ENCODE measurements at regions not wholly inside any gene's neighbourhood (a gene's known extent, or its start where the extent isn't known, plus 50 kb on each side); places are given as distances from the start of the nearest gene placed in this dataset.

DNA sequence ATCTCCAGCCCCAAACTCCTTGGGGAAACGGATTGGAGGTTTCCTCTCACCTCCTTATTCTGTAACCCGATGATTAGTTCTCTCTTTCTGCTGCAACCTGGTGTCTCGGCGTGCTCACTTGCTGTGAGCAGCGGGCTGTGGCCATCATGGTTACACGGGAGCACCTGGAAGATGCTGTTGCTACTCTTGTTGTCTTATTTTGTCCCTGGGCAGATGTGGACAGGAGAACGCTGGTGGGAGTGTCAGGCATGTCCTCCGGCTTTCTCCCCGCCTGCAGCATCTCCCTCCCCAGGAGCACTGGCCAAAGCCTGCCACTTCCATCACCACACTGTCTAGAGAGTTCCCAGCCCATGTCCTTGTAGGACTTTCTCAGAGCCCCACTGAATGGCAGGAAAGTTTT lies 211.8 kb upstream of the ZNF536 start:
- H3K27me3 Mint-ChIP-seq: peaks cover 3% of the 10 kb centered on the region
- H3K36me3 Mint-ChIP-seq (ENCODE audit: low read depth): no peaks in the 10 kb centered on the region
- ChIA-PET POLR2A (no interaction called here), CTCF (no interaction called here)
- intact Hi-C loops (cut with micrococcal nuclease): no loop called here
- TF ChIP-seq CTCF (IDR thresholded peaks at IDR 0.05): no peak
- no peaks in the 10 kb centered on the region for H3K9me3 Mint-ChIP-seq
- no peaks in the 10 kb centered on the region for H3K4me1 Mint-ChIP-seq (ENCODE audit: low read depth)
- no peak overlapping the region for H3K4me3 Mint-ChIP-seq
- no peak overlapping the region for H3K27ac Mint-ChIP-seq
- ATAC-seq: no peak
- no peak for DNase-seq

DNA sequence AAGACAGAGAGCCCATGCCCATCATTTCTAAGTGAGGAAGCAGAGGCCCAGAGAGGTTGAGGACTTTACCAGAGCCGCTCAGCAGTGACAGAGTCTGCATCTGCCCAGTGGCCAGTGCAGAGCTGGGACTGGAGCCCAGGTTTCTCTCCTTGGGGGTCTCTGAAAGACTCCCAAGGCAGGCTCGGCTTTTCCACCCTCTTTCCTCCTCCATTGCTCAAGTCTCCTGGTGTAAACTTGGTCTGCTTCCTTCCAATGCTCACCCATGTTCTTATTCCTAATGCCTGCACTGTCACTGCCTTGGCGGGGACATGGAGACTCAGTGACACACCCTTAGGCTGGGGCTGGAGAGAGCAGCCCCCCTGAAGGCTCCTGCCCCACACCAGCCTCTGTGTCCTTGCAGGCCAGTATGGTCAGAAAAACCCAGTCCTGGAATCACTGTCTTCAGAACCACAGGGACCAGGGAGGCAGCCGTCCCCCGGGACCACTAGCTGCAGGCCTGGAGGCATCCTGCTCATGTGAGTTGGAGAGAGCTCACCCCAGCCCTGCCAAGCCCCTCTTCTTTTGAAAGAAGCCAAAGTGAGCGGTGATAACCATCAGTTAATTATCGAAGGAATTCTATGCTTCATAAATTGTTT lies 211.0 kb upstream of the ZNF536 start:
- ChIA-PET POLR2A (no interaction called here), CTCF (no interaction called here)
- no peaks in the 10 kb centered on the region for H3K4me1 Mint-ChIP-seq (ENCODE audit: low read depth)
- H3K4me3 Mint-ChIP-seq: no peak overlapping the region
- H3K27me3 Mint-ChIP-seq: peaks cover 2% of the 10 kb centered on the region
- H3K36me3 Mint-ChIP-seq (ENCODE audit: low read depth): no peaks in the 10 kb centered on the region
- no peak for DNase-seq
- H3K27ac Mint-ChIP-seq: no peak overlapping the region
- H3K9me3 Mint-ChIP-seq: no peaks in the 10 kb centered on the region
- ATAC-seq: no peak
- no peak for TF ChIP-seq CTCF (IDR thresholded peaks at IDR 0.05)
- intact Hi-C loops (cut with micrococcal nuclease): no loop called here

DNA sequence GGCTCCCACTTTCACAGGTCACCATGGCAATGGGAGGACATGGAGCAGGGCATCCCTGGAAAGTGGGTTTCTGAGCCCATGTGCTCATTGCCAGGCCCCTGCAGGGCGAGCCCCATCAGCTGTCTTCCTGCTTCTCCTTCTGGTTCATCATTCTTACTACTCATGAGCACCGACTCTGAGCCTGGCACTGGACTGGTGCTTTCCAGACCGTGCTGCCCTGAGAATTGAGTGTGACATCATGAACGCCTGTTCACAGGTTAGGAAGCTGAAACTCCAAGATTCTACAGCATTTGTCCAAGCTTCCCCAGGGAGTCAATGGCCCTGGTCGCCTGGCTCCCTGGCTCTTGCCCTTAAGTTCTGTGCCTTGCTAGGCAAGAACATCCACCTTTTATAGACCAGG lies 210.4 kb upstream of the ZNF536 start:
- no peaks in the 10 kb centered on the region for H3K9me3 Mint-ChIP-seq
- CTCF ChIA-PET: no interaction called here
- intact Hi-C loops (cut with micrococcal nuclease): no loop called here

GRCh38 chr19:30162718-30163117 lies 209.5 kb upstream of the ZNF536 start:
- H3K36me3 Mint-ChIP-seq (ENCODE audit: low read depth): no peaks in the 10 kb centered on the region
- no peak for TF ChIP-seq CTCF (IDR thresholded peaks at IDR 0.05)

More for the DNA sequence above, 210.4 kb upstream of the ZNF536 start:
- Mint-ChIP-seq H3K27ac (no peak overlapping the region), H3K4me3 (no peak overlapping the region), H3K27me3 (no peaks in the 10 kb centered on the region), H3K36me3 (ENCODE audit: low read depth) (no peaks in the 10 kb centered on the region), H3K4me1 (ENCODE audit: low read depth) (no peaks in the 10 kb centered on the region)
- ATAC-seq (no peak), DNase-seq (no peak)
- no peak for TF ChIP-seq CTCF (IDR thresholded peaks at IDR 0.05)
- POLR2A ChIA-PET: no interaction called here

DNA sequence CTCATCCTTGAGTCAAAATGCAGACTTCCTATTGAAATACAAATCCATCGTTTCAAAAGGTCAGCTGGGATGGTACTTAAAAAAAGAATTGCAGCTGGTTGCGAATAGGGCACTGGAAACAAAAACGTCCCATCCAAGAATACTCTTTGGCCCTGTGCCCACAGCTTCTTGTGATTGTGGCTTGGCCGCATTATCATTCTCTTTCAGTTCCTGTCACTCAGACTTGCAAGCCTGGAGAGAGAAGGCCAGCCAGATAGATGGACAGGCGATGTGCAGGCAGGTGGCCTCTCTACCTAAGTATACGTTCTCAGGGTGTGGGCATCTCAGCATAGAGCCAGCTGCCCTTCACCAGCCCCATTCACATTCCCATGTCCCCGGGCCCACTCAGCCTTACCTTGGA lies 208.5 kb upstream of the ZNF536 start:
- intact Hi-C loops (cut with micrococcal nuclease): no loop called here
- ChIA-PET POLR2A (no interaction called here), CTCF (no interaction called here)
- no peak overlapping the region for H3K27ac Mint-ChIP-seq
- no peak for ATAC-seq
- no peak overlapping the region for H3K4me3 Mint-ChIP-seq
- H3K36me3 Mint-ChIP-seq (ENCODE audit: low read depth): no peaks in the 10 kb centered on the region
- no peaks in the 10 kb centered on the region for H3K4me1 Mint-ChIP-seq (ENCODE audit: low read depth)
- TF ChIP-seq CTCF (IDR thresholded peaks at IDR 0.05): no peak
- no peaks in the 10 kb centered on the region for H3K27me3 Mint-ChIP-seq
- no peak for DNase-seq
- no peaks in the 10 kb centered on the region for H3K9me3 Mint-ChIP-seq

More at GRCh38 chr19:30162718-30163117, 209.5 kb upstream of the ZNF536 start:
- POLR2A ChIA-PET: no interaction called here
- no peak overlapping the region for H3K27ac Mint-ChIP-seq
- no peak overlapping the region for H3K4me3 Mint-ChIP-seq
- H3K9me3 Mint-ChIP-seq: no peaks in the 10 kb centered on the region
- ATAC-seq (no peak), DNase-seq (no peak)
- H3K27me3 Mint-ChIP-seq: no peaks in the 10 kb centered on the region
- H3K4me1 Mint-ChIP-seq (ENCODE audit: low read depth): no peaks in the 10 kb centered on the region
- CTCF ChIA-PET: no interaction called here
- intact Hi-C loops (cut with micrococcal nuclease): no loop called here
